ENCODE measurements at regions not wholly inside any gene's neighbourhood (a gene's known extent, or its start where the extent isn't known, plus 50 kb on each side); places are given as distances from the start of the nearest gene placed in this dataset.
"Not testable (repeated sequence)": the region's sequence is repeated elsewhere in the genome, so short reads cannot be mapped to it uniquely, and the experiment has no call there.

DNA sequence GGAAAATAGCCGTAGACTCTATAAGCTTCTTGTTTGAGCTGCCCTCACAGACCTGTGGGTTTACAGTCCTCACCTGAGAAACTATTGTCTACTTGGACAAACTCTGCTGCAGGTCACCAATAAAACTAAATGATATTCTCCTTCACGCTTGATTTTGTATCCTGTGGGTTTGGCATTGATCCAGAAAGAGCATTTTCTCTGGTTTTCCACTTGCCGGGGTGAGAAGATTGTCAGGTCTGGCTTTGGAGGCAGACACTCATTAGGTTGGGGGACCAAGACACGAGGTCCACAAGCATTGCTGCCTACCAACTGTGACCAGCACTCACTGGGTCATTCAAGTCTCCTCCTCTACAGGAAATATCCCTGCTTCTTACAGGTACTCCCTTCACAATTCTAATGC, 68.5 kb downstream of the CDC14C start:
- DNase-seq, result peak; percentile 9

DNA sequence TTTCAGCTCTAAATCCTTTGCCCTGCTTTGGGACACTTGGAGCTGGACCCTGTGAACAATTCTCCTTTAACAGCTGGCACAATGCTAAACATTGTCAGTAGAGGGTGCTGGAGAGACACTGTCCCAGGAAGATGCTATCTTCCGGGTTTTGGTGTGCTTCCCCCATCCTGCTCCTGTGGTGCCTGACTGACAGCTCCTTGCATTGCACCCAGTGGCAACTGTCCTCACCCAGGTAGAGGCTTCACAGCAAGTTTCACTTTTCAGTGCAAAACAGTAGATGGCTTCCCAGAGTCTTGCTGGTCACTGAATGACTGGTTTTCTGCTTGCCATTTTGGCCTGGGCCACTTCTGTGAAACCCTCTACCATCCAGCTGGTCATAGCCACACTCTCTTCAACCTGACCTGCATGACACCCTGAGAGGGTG, 77.3 kb downstream of the CDC14C start:
- DNase-seq, result peak; percentile 71

DNA sequence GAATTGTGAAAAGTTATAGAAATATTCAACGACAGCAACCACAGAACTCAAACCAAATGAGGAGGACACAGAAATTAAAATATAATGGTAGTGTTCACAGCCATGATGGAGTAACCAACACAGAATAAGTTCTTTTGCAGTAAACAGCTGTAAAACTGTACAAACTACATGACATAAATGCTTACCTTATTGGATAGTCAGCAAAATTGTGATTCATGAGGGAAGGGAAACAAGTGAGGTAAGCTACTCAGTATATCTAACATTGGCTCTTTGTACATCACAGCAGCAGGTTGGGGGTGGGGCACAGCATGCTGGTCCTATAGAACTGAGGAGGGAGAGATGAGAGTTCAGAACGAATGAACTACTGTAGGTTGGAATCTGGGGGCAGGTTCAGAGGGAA, 86.4 kb downstream of the CDC14C start:
- DNase-seq, result no peak

DNA sequence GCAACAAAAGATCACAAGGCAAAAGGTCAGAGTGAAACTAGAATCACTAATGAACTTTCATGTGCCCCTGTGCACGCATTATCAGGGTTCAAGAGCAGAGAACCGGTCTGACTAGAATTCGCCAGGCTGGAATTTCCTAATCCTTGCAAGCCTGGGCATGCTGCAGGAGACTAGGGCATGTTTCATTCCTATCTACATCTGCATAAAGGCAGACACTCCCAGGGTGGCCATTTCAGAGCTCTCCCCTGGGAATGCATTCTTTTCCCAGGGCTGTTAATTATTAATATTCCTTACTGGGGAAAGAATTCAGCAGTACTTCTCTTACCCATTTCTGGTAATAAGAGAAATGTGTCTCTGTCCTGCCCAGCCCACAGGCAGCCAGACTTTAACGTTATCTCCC, 90.5 kb downstream of the CDC14C start:
- no peak for DNase-seq

DNA sequence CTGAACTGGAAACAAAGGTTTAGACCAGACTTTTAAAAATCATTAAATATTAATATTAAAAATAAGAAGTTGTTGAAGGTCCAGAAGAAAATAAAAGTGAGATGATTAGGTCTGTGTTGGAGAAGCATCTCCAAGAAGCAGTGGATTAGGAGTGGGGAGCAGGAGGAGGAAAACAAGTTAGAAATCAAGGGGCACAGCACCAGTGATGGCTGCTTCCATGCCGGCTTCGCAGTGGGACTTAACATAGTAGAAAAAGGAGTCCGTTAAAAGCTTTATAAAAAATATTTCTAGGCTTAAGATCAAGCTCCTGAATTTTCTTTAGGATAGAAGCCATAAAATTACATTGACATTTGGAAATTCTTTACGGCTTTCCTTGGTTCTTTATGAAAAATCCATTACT, 95.8 kb downstream of the CDC14C start:
- DNase-seq, result no peak

DNA sequence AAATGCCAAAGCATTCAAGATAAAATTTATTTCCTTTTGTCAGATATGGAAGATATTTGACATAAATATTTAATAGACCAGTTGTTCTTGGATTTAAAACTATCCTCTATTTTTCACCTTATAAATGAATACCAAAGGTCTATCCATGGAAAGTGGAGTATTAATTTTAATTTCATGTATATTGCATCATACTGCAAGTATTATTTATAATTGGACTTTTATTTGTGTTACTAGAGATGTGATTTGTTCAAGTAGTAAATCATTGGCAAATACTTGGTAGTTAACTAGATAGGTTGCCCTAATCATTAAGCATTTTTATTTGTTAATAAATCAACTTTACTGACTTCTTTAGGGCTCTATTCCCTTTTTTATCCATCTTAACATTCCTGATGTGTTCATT, 98.1 kb downstream of the CDC14C start:
- no peak for DNase-seq

DNA sequence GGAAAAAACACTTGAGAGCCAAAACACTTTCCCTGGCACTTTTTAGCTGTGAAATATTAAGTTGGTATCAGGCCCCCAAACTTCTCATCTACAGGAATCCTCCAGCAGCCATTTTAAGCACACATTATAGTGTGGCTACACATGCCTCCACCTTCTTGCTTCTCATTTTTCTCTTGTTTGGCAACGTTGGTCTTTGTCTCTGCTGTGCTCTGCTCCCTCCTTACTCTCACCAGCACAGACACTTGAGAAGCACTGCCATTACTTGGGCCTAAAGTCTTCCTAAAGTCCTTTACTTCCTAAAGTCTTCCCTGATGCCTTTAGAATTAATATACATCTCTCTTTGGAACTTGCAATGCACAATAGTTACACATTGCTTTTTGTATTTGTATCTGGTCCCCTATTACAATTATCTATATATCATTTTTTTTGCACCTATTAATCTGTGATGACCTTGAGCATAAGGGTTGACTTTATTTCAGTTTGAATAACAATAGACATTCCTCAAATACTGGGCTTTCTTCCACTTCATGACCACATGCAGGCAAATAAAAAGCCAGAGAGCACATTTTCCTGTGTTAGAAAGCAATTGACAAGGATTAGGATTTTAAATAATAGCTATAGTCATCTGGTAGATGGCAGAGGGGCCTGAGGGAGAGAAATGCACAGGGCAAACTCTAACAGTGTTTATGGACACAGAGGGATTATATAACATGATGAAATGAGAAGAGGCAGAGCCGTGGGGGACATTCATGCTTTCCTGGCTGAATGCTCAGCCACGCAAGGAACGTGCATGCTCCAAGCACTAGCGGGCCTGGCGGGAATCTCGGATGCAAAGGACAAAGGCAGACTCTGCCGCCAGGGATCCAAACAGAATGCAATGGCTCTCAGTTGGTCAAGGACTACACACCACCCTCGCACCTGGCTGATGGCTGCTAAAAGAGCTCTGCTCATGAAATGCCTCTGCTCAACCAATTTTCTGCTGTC, 99.3 kb downstream of the CDC14C start:
- no peak for DNase-seq

DNA sequence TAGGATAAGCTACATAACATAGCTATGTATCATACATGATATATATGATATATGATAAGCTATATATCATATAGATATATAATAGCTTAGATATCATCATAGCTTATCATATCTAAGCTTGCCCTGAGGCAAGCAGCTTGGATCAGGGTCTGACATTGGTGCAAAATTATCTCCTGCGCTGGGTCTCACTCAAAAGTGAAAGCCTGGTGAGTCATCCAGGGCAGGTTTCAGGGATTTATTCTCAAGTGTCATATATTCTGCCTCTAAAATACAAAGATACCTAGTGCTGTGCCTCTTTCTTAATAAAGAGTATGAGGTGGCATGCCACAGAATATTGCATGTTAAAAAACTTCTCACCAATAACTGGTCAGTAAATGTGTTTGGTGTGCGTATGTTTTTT, 105.9 kb downstream of the CDC14C start:
- DNase-seq, result no peak

DNA sequence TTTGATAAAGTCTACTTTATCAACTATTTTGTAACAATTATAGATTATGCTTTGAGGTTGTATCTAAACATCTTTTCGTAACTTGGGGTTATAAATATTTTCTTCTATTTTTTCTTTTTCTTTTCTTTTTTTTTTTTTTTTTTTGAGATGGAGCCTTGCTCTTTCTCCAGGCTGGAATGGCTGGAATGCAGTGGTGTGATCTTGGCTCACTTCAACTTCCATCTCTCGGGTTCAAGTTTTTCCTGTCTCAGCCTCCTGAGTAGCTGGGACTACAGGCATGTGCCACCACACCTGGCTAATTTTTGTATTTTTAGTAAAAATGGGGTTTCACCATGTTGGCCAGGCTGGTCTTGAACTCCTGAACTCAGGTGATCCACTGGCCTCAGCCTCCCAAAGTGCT, 108.8 kb downstream of the CDC14C start:
- DNase-seq, result not testable (repeated sequence)

DNA sequence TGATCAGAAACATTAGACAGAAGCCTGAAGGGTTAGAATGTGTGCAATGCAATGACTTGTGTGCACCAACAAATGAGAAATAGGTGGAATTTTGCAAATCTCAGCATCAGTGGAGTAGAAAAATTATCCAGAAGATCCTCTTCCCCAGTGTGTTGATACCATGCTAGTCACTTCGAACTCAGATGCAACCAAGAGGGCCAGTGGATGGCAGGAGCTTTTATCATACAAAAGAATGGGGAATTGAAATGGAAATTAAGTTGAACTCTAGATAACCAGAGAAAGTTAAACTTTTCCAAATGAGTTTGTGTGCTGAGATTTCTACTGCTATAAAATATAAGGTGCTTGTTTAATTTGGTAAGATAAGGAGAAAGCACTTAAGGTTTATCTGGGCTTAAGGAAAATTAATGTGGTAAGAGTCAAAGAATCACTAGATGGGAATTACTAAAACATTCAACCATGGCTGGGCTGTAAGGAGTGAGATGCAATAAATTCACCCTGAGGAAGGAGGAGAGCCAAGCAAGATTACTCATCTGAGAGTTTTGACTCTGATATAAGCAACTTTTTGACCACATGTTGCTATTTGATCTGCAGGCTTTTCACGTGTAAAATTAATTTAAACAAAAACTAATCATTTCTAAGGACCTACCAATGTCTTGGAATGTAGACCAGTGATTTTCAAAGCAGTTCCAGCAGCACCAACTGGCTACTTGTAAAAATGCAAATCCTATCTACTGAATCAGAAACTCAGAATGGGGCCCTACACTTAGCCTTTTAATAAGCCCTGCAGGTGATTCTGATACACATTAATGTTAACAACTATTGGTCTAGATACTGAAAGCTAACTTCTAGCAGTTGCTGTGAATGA, 113.2 kb downstream of the CDC14C start:
- DNase-seq, result no peak

DNA sequence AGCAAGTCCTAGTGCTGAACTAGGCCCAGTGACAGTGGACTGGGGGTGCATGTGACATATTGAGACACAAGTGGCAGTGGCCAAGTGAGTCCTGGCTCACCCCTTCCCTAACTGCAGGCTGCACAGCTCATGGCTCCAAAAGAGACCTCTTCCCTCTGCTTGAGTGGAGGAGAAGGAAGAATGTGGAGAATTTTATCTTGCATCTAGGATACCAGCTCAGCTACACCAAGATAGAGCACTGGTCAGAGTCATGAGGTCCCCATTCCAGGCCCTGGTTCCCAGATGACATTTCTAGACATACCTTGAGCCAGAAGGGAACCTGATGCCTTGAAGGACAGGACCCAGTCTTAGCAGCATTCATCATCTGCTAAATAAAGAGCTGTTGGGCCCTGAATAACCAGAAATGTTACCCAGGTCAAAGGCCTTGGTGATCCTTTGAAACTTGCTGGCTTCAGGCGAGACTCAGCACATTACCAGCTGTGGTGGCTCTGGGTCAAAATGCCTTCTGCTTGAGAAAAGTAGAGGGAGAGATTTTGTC, 114.5 kb downstream of the CDC14C start:
- no peak for DNase-seq

DNA sequence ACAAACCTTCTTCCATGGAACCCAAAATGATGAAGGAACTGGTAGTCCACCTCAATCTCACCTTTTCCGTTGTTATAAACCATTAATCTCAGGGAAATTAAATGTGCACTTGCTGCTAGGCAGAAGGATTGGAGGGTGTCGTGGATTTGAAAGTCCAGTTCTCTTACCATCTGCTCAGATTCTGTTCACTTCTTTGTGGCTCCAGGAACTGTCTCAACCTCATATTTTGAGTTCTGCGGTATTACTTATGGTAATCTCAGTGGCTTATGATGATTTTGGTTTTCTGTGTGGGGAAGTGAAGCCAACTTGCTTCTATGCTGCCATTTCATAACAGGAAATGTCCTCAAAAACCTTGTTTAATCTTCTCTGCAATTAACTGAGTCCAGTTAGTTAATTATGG, 136.4 kb downstream of the CDC14C start:
- DNase-seq, result no peak

DNA sequence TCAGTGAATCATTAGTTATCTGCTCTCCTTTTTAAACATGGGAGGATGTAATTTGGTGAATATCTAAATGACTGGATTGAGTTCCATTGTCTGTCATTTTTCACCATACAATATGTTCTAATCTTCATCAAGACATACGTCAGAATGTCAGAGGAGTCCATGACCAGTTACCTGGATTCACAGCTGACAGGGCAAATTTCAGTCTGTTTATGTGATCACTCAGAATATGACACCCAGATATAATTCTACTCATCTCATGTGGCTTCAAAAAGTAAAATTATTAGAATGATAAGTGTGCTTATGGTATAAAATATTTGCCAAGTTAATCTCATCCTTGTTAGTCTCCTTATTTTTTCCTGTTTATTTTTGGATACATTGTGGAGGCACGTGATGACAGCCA, 150.2 kb downstream of the CDC14C start:
- no peak for DNase-seq

DNA sequence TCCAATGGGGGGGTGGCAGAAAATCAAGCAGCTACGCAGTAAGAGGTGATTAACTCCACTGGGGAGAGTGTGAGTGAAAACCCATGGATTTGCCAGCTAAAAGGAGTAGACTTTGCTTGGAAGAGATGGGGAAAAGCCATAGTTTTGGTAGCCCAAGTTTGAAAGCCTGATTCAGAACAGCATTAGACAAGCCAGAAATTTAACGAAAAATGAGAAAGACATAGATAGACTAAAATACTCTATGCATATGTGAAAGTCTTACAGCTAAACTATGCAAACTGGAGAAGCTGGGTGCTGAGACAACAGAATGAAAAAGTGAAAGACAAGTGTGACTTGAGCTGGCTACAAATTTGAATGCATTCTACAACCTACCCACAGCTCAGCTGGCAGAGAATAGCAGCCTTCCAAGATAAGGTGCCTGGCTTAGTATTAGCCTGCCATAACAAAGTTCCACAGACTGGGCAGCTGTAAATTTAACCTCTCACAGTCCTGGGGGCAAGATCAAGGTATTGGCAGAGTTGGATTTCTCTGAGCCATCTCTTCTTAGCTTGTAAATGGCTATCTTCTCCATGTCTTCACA, 156.6 kb downstream of the CDC14C start:
- DNase-seq, result no peak

DNA sequence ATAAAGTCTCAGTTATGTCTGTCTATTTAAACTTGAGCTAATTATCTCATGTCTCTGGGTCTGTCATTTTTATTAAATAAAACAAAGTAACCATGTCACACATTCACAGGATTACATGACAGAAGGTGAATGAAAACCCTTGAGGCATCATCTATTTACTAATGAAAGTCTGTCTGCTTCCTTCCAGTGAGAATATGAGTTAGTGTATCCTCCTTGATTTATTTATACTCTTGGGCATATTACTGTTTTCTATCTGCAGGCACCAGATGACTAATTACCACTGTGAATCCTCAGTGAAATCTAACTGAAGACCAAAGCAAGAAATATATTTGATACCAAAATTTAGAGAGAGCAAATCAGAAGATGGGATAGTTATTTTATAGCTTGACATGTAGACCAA, 163.7 kb downstream of the CDC14C start:
- DNase-seq, result no peak

DNA sequence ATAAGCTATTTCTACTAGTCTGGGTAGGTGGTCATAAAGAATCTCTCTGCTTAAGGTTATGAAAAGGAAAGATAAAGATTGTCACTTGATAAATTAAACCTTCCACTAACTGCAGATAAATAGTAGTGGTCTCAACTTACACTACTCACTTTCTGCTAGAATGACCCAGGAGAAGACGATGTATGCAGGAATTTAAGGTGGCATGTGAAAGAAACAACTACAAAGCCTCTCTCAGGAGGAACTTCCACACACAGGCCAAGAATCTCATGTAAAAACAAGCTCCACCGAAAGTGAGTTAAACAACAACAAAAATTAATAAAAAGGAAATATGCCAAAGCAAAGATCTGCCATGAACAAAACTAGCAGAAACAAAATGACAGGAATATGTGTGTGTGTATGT, 165.4 kb downstream of the CDC14C start:
- DNase-seq, result no peak

DNA sequence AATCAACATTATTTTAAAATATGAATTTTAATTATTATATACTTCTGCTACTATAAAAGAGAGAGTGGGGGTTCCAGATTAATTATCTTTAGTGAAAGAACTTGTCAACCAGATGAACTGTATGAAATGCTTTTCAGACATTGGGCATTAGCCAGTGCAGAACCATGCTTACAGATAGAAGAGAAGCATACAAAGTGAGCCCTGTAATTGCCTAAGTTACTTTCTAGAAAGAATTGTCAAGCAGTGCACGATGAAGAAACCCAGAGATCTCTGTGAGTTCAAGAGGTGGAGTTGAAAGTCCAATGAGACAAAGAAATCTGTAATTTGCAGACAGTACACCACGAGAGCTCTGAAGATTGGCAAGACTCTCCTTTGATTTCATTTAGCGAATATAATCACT, 166.7 kb downstream of the CDC14C start:
- DNase-seq, result no peak

DNA sequence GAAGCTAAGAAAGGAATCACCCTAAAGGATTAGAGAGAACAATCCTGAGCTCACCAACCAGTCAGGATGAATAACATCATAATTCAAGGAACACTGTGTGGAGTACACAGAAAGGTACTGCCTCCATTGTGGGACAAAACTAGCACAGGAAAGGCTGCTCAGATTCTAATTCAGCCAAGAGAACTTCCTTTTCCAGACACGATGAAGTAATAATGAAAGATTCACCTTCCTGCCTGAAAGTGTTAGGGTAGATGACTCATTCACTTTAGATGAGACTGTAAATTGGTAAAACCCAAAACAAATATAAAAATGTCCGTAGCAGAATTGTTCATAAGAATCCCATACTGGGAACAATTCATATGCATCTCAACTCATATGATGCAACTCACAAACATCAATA, 167.2 kb downstream of the CDC14C start:
- no peak for DNase-seq

DNA sequence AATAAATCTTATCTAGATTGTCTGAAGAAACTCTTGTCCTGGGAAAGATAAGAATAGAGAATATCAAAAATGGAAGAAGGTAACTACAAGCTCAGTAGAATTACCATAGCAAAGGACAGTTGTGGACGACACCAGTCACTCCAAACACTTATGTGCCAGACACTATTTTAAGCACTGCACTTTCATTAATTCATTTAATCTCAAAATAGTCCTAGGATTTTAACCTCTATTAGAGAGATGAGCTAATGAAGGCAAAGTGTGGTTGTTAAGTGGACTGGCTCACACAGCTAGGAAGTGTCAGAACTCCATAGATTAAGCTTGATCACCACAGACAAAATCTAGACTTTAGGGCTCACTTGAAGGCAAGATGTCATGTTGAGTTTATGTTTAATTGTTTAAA, 168.9 kb downstream of the CDC14C start:
- DNase-seq, result no peak

DNA sequence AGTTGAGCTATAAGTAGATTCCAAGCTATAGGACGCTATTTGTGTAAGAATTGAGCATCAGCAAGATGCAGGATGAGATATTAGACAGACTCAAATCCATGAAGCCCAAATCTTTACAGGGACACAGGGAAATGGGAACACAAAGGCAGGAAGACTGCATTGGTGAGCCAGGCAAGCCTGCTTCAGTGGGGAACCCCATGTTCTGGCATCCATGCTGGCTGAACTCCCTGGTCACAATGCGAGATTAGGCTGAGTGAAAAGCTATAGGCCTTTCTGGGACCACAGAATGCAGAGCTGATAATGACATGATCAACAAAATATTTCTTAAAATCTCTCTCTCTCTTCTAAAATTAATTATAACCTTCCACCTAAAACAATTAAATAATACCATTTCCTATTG, 170.5 kb downstream of the CDC14C start:
- DNase-seq, result no peak

DNA sequence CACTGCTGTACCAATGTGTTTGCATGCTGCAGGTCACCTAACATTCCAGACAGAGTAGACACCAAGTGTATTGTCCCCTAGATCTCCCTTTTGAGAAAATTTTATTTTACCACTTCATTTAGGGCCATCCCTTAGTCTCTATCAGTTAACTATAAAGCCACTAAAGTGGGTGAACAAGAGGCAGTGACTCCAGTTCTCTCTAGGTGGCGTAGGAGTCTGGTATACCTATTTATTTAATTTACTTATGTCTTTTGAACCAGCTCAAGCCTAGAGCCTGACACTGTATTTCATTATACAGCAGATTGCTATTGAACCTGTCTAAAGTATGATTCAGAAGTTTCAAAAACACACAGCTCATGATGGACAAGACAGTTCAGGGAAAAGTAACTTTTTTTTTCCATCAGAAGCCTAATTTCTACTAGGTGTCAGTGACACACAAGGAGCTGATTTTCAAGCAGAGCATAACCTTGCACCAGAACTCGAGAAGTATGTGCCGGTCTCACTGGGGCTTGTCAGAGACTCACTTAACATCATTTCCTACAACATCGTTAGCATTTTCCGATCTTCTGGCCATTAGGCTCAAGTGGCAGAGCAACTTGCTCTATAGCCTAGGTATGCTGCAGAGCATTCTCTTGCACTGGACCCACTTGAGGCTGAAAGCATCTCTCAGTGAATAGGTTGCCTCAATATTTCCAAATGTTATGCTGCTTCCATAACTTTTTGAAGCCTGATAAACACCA, 175.4 kb downstream of the CDC14C start:
- peak; percentile 20 for DNase-seq

DNA sequence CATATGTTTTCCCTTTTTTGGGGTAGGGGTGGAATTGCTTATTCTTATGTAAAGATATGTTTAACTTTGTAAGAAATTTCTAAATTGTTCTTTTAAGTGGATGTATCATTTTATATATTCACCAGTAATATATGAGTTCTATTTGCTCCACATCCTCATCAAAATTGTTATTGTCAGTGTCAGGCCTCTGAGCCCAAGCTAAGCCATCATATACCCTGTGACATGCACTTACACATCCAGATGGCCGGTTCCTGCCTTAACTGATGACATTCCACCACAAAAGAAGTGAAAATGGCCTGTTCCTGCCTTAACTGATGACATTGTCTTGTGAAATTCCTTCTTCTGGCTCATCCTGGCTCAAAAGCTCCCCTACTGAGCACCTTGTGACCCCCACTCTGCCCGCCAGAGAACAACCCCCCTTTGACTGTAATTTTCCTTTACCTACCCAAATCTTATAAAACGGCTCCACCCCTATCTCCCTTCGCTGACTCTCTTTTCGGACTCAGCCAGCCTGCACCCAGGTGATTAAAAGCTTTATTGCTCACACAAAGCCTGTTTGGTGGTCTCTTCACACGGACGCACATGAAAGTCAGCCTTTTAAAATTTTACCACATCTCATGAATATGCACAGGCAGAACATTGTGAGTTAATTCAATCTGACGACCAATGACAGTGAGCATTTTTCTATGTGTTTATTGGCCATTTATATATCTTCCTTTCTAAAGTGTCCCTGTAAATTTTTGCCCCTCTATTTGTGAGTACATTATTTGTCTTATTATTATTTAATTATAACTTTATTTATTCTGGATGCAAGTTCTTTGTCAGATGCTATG, 176.8 kb downstream of the CDC14C start:
- DNase-seq, result not testable (repeated sequence)

Data from RPMI8226 (cell line).